Left cardiac atrium (tissue), 4 donors: ENCODE measurements at regions not wholly inside any gene's neighbourhood (a gene's known extent, or its start where the extent isn't known, plus 50 kb on each side); places are given as distances from the start of the nearest gene placed in this dataset.
"Not testable (repeated sequence)": the region's sequence is repeated elsewhere in the genome, so short reads cannot be mapped to it uniquely, and the experiment has no call there.

Experiments used
- ATAC-seq, 2 donors: fragments of 200-7000 bp; cut with Tn5 transposase; one replicate each; pipeline ENCODE4 v1.9.1; 2020; ENCODE audit warnings: mild to moderate bottlenecking in 2 of 2, moderate library complexity in 2 of 2
- DNase-seq: peaks from one replicate; pipeline ENCODE4 v3.0.0-alpha.2; 2020
- intact Hi-C, 2 donors: fragments of 100-400 bp; cut with DNase I; formaldehyde crosslinking; loops; one replicate each; pipeline versions ENCODE4 v1.14.1 to v1.15.1; 2022 to 2023
- donor health status: DM: no; HTN: yes; CAD: no.
- donor health status: DM: no; HTN: yes; CAD: no; lungs with severe emphysema.
- donor health status: DM: yes; HTN: yes; CAD: no.
- donor health status: Dilated cardiomyopathy.

GRCh38 chr1:22323141-22323845, 128.4 kb upstream of the ZBTB40 start:
- ATAC-seq: no peak
- intact Hi-C loops: no loop called here
- DNase-seq: no peak

- intact Hi-C loops: no loop called here
- ATAC-seq: no peak
Observed at GRCh38 chr1:22323846-22324504, 127.7 kb upstream of the ZBTB40 start.

GRCh38 chr1:22325531-22326371, 125.9 kb upstream of the ZBTB40 start:
- intact Hi-C loops: no loop called here
- no peak for DNase-seq
- no peak for ATAC-seq

More at GRCh38 chr1:22323846-22324504, 127.7 kb upstream of the ZBTB40 start:
- DNase-seq: no peak

- ATAC-seq: no peak
- intact Hi-C loops: no loop called here
Observed at GRCh38 chr1:22326372-22326915, 125.2 kb upstream of the ZBTB40 start.

GRCh38 chr1:22326931-22327330, 124.7 kb upstream of the ZBTB40 start:
- ATAC-seq (no peak), DNase-seq (no peak)

More at GRCh38 chr1:22326372-22326915, 125.2 kb upstream of the ZBTB40 start:
- no peak for DNase-seq

GRCh38 chr1:22327411-22327810, 124.2 kb upstream of the ZBTB40 start:
- DNase-seq (no peak), ATAC-seq (no peak)
- intact Hi-C loops: no loop called here

More at GRCh38 chr1:22326931-22327330, 124.7 kb upstream of the ZBTB40 start:
- intact Hi-C loops: no loop called here

GRCh38 chr1:22328331-22329147, 123.1 kb upstream of the ZBTB40 start:
- ATAC-seq (no peak), DNase-seq (no peak)
- intact Hi-C loops: no loop called here

GRCh38 chr1:22329148-22329515, 122.5 kb upstream of the ZBTB40 start:
- no peak for ATAC-seq
- DNase-seq: no peak
- intact Hi-C loops: no loop called here

GRCh38 chr1:22330092-22330759, 121.4 kb upstream of the ZBTB40 start:
- intact Hi-C loops: no loop called here
- no peak for ATAC-seq

GRCh38 chr1:22330760-22331119, 120.9 kb upstream of the ZBTB40 start:
- intact Hi-C loops: no loop called here
- no peak for ATAC-seq
- no peak for DNase-seq

More at GRCh38 chr1:22330092-22330759, 121.4 kb upstream of the ZBTB40 start:
- DNase-seq: no peak

- ATAC-seq: no peak
- intact Hi-C loops: no loop called here
- no peak for DNase-seq
Observed at GRCh38 chr1:22331618-22332423, 119.8 kb upstream of the ZBTB40 start.

- no peak for DNase-seq
- peak in 1 of 2 donors; percentile 25 for ATAC-seq
- intact Hi-C loops: no loop called here
Observed at GRCh38 chr1:22332424-22332717, 119.3 kb upstream of the ZBTB40 start.

- intact Hi-C loops: no loop called here
- no peak for DNase-seq
- ATAC-seq: no peak
Observed at GRCh38 chr1:22332795-22333499, 118.7 kb upstream of the ZBTB40 start.

GRCh38 chr1:22333516-22334121, 118.0 kb upstream of the ZBTB40 start:
- intact Hi-C loops: no loop called here
- ATAC-seq: no peak
- no peak for DNase-seq

GRCh38 chr1:22334860-22335550, 116.6 kb upstream of the ZBTB40 start:
- ATAC-seq (no peak), DNase-seq (no peak)
- intact Hi-C loops: no loop called here

GRCh38 chr1:22336274-22336673, 115.4 kb upstream of the ZBTB40 start:
- intact Hi-C loops, DNase-seq: not testable (repeated sequence)

More at GRCh38 chr1:22336274-22336673, 115.4 kb upstream of the ZBTB40 start:
- ATAC-seq: not testable (repeated sequence)
